ENCODE measurements at regions not wholly inside any gene's neighbourhood (a gene's known extent, or its start where the extent isn't known, plus 50 kb on each side); places are given as distances from the start of the nearest gene placed in this dataset.

DNA sequence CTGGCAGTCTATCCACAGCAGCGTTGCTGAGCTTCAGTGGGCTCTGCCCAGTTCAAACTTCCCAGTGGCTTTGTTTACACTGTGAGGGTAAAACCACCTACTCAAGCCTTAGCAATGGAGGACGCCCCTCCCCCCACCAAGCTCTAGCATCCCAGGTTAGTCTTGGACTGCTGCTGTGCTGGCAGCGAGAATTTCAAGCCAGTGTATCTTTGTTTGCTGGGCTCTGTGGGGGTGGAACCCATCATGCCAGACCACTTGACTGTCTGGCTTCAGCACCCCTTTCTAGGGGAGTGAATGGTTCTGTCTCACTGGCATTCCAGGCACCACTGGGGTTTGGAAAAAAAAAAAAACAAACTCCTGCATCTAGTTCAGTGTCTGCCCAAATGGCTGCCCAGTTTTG lies 249.7 kb upstream of the SYNCRIP start:
- TF ChIP-seq, protein P1, sequence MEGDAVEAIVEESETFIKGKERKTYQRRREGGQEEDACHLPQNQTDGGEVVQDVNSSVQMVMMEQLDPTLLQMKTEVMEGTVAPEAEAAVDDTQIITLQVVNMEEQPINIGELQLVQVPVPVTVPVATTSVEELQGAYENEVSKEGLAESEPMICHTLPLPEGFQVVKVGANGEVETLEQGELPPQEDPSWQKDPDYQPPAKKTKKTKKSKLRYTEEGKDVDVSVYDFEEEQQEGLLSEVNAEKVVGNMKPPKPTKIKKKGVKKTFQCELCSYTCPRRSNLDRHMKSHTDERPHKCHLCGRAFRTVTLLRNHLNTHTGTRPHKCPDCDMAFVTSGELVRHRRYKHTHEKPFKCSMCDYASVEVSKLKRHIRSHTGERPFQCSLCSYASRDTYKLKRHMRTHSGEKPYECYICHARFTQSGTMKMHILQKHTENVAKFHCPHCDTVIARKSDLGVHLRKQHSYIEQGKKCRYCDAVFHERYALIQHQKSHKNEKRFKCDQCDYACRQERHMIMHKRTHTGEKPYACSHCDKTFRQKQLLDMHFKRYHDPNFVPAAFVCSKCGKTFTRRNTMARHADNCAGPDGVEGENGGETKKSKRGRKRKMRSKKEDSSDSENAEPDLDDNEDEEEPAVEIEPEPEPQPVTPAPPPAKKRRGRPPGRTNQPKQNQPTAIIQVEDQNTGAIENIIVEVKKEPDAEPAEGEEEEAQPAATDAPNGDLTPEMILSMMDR (conservative IDR thresholded peaks at IDR 0.05; ENCODE audit: low read depth, low read length): no peak
- TF ChIP-seq EZH2phosphoT487 (IDR thresholded peaks at IDR 0.05; ENCODE audit: borderline replicate concordance, low read length): no peak

Data from PC-3 (cell line).